ENCODE measurements at regions not wholly inside any gene's neighbourhood (a gene's known extent, or its start where the extent isn't known, plus 50 kb on each side); places are given as distances from the start of the nearest gene placed in this dataset.

DNA sequence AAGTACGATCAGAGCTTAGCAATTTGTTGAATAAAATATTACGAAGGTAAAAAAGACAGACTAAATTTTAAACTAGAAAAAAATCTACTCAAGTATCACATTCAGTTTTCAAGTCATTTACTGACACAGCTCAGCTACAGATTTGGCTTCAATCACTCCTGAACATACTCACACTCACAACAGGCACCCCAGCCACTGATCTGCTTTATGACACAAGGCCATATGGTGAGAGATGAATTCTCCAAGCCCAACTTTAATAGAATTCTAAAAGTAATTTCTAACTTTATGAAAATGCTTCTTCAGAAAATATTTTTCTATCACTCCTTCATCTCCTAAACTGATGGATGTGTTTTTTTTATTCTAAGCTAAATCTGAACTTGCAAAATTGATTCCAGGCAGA, 337.1 kb downstream of the HHIPL2 start:
- H2BK120ac ChIP-seq (ENCODE audit: insufficient read depth, low read length, poor library complexity), result no peak overlapping the region
- H3K27ac ChIP-seq (ENCODE audit: low read depth, low read length), result no peak overlapping the region
- no peaks in the 10 kb centered on the region for H3K27me3 ChIP-seq (ENCODE audit: insufficient read depth, low read length)
- DNase-seq, result no peak
- no peak overlapping the region for H3K4ac ChIP-seq (ENCODE audit: low read depth, low read length)
- H3K4me1 ChIP-seq (ENCODE audit: control insufficient read depth in 1 of 2, insufficient read depth in 2 of 2, low read length in 2 of 2), result no peaks in the 10 kb centered on the region
- no peaks in the 10 kb centered on the region for H3K79me1 ChIP-seq (ENCODE audit: low read length)
- no peak overlapping the region for H4K12ac ChIP-seq (ENCODE audit: low read depth, low read length)
- no peak overlapping the region for H3K18ac ChIP-seq (ENCODE audit: low read length)
- no peak overlapping the region for H3K4me2 ChIP-seq (ENCODE audit: low read length)
- no peak overlapping the region for H2AFZ ChIP-seq (ENCODE audit: insufficient read depth, low read length, poor library complexity)
- no peak overlapping the region for H3K9ac ChIP-seq (ENCODE audit: low read length)
- no peak overlapping the region for H2AK5ac ChIP-seq (ENCODE audit: low read length)
- no peaks in the 10 kb centered on the region for H3K36me3 ChIP-seq (ENCODE audit: control insufficient read depth in 1 of 2, insufficient read depth in 2 of 2, low read length in 2 of 2)
- no peaks in the 10 kb centered on the region for H3K9me3 ChIP-seq (ENCODE audit: insufficient read depth, low read depth, low read length)
- no peak overlapping the region for H4K91ac ChIP-seq (ENCODE audit: low read depth, low read length)
- no peak overlapping the region for H2BK12ac ChIP-seq (ENCODE audit: low read length)
- H3K14ac ChIP-seq (ENCODE audit: low read length), result no peak overlapping the region
- H3K23ac ChIP-seq (ENCODE audit: low read length), result no peak overlapping the region
- H3K4me3 ChIP-seq (ENCODE audit: low read depth, low read length), result no peak overlapping the region
- H2BK5ac ChIP-seq (ENCODE audit: low read depth, low read length, poor library complexity), result no peak overlapping the region
- no CpG with 5 or more reads among the region's 2 CpGs for WGBS (ENCODE audit: extremely low coverage, insufficient coverage, insufficient read length)
- no peak overlapping the region for H4K8ac ChIP-seq (ENCODE audit: low read depth, low read length)
- no peaks in the 10 kb centered on the region for H3K79me2 ChIP-seq (ENCODE audit: control insufficient read depth, insufficient read depth, low read length, poor library complexity)

DNA sequence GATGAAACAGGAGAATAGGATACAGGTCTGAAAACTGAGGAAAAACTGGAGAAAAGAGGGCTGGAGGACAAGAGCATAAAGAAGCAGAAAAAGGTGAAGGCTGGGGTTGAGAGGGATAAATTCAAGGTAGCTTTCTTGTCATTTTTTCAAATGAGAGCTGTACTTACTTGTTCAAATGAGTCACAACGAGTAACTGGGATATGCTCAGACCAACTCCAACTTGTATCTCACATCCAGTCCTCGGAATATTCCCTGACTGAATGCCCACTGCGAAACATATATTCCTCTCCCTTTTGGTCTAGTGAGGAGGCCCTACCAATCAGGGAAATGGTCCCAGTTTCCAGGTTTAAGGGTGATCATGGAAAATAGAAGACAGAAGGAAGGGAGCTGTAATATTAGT, 343.4 kb downstream of the HHIPL2 start:
- H3K79me1 ChIP-seq (ENCODE audit: low read length), result no peaks in the 10 kb centered on the region
- no peak overlapping the region for H4K12ac ChIP-seq (ENCODE audit: low read depth, low read length)
- H3K4ac ChIP-seq (ENCODE audit: low read depth, low read length), result no peak overlapping the region
- no peak overlapping the region for H3K23ac ChIP-seq (ENCODE audit: low read length)
- no peak overlapping the region for H3K4me3 ChIP-seq (ENCODE audit: low read depth, low read length)
- no peaks in the 10 kb centered on the region for H3K9me3 ChIP-seq (ENCODE audit: insufficient read depth, low read depth, low read length)
- no peak for DNase-seq
- H3K9ac ChIP-seq (ENCODE audit: low read length), result no peak overlapping the region
- no peak overlapping the region for H2BK120ac ChIP-seq (ENCODE audit: insufficient read depth, low read length, poor library complexity)
- H3K27me3 ChIP-seq (ENCODE audit: insufficient read depth, low read length), result no peaks in the 10 kb centered on the region
- no peaks in the 10 kb centered on the region for H3K79me2 ChIP-seq (ENCODE audit: control insufficient read depth, insufficient read depth, low read length, poor library complexity)
- no peak overlapping the region for H2AK5ac ChIP-seq (ENCODE audit: low read length)
- no peak overlapping the region for H3K27ac ChIP-seq (ENCODE audit: low read depth, low read length)
- H3K4me1 ChIP-seq (ENCODE audit: control insufficient read depth in 1 of 2, insufficient read depth in 2 of 2, low read length in 2 of 2), result no peaks in the 10 kb centered on the region
- H3K18ac ChIP-seq (ENCODE audit: low read length), result no peak overlapping the region
- no peak overlapping the region for H2AFZ ChIP-seq (ENCODE audit: insufficient read depth, low read length, poor library complexity)
- no CpG with 5 or more reads among the region's 3 CpGs for WGBS (ENCODE audit: extremely low coverage, insufficient coverage, insufficient read length)
- H3K14ac ChIP-seq (ENCODE audit: low read length), result no peak overlapping the region
- H2BK12ac ChIP-seq (ENCODE audit: low read length), result no peak overlapping the region
- no peak overlapping the region for H4K91ac ChIP-seq (ENCODE audit: low read depth, low read length)
- no peak overlapping the region for H2BK5ac ChIP-seq (ENCODE audit: low read depth, low read length, poor library complexity)
- no peaks in the 10 kb centered on the region for H3K36me3 ChIP-seq (ENCODE audit: control insufficient read depth in 1 of 2, insufficient read depth in 2 of 2, low read length in 2 of 2)
- H3K4me2 ChIP-seq (ENCODE audit: low read length), result no peak overlapping the region
- no peak overlapping the region for H4K8ac ChIP-seq (ENCODE audit: low read depth, low read length)

DNA sequence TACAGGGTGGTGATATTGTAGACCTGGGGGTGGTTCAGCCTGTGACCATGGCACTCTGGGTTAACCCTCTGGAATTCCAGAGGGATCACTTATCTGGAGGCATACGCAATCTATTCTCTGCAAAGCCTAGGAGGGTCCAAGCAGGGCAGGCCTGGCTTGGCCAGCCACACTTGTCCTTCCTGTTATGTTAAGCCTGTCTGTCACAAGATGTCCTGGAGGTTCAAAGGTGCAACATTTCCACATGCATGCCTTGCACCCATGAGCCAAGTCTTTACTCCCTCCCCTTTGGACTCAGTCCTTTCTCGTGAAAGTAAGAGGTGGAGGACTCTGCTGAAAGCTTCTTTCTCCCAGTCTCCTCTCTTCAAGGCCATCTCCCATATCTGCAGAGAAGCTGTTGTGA, 345.1 kb downstream of the HHIPL2 start:
- Histone ChIP-seq H3K4me3 (ENCODE audit: low read depth, low read length) (no peak overlapping the region), H3K9ac (ENCODE audit: low read length) (no peak overlapping the region), H3K79me1 (ENCODE audit: low read length) (no peaks in the 10 kb centered on the region), H3K4ac (ENCODE audit: low read depth, low read length) (no peak overlapping the region), H3K23ac (ENCODE audit: low read length) (no peak overlapping the region), H3K79me2 (ENCODE audit: control insufficient read depth, insufficient read depth, low read length, poor library complexity) (no peaks in the 10 kb centered on the region), H2AK5ac (ENCODE audit: low read length) (no peak overlapping the region), H2BK5ac (ENCODE audit: low read depth, low read length, poor library complexity) (no peak overlapping the region), H4K8ac (ENCODE audit: low read depth, low read length) (no peak overlapping the region), H2AFZ (ENCODE audit: insufficient read depth, low read length, poor library complexity) (no peak overlapping the region), H3K4me2 (ENCODE audit: low read length) (no peak overlapping the region), H4K12ac (ENCODE audit: low read depth, low read length) (no peak overlapping the region), H3K14ac (ENCODE audit: low read length) (no peak overlapping the region), H4K91ac (ENCODE audit: low read depth, low read length) (no peak overlapping the region), H3K18ac (ENCODE audit: low read length) (no peak overlapping the region), H3K9me3 (ENCODE audit: insufficient read depth, low read depth, low read length) (no peaks in the 10 kb centered on the region), H3K4me1 (ENCODE audit: control insufficient read depth in 1 of 2, insufficient read depth in 2 of 2, low read length in 2 of 2) (no peaks in the 10 kb centered on the region), H3K36me3 (ENCODE audit: control insufficient read depth in 1 of 2, insufficient read depth in 2 of 2, low read length in 2 of 2) (no peaks in the 10 kb centered on the region), H3K27me3 (ENCODE audit: insufficient read depth, low read length) (no peaks in the 10 kb centered on the region), H2BK120ac (ENCODE audit: insufficient read depth, low read length, poor library complexity) (no peak overlapping the region), H3K27ac (ENCODE audit: low read depth, low read length) (no peak overlapping the region), H2BK12ac (ENCODE audit: low read length) (no peak overlapping the region)
- WGBS (ENCODE audit: extremely low coverage, insufficient coverage, insufficient read length), result no CpG with 5 or more reads among the region's 2 CpGs
- no peak for DNase-seq

DNA sequence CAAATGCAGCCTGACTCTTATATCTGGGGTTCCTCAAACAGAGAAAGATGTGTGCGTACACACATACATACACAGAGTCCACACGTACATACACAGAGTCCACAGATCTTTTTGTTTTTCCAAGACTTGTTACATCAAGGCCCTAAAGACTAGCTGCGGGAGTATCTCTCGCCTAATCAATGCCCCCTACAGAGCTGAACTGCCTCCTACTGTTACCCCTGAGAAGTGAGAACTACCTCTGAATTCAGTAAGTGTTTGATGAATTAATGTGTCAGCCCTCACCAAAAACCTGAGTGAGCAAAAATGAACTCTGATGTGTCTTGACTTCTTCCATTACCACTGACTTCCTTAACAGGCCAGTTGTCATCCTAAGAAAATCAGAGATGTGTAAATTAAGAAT, 351.2 kb downstream of the HHIPL2 start:
- no peak overlapping the region for H2AK5ac ChIP-seq (ENCODE audit: low read length)
- no peaks in the 10 kb centered on the region for H3K79me2 ChIP-seq (ENCODE audit: control insufficient read depth, insufficient read depth, low read length, poor library complexity)
- no peak overlapping the region for H3K9ac ChIP-seq (ENCODE audit: low read length)
- no peak overlapping the region for H3K18ac ChIP-seq (ENCODE audit: low read length)
- H3K4me1 ChIP-seq (ENCODE audit: control insufficient read depth in 1 of 2, insufficient read depth in 2 of 2, low read length in 2 of 2), result no peaks in the 10 kb centered on the region
- H2BK12ac ChIP-seq (ENCODE audit: low read length), result no peak overlapping the region
- H3K27me3 ChIP-seq (ENCODE audit: insufficient read depth, low read length), result no peaks in the 10 kb centered on the region
- no peak overlapping the region for H2AFZ ChIP-seq (ENCODE audit: insufficient read depth, low read length, poor library complexity)
- H3K14ac ChIP-seq (ENCODE audit: low read length), result no peak overlapping the region
- no peak for DNase-seq
- no peak overlapping the region for H3K4me3 ChIP-seq (ENCODE audit: low read depth, low read length)
- no CpG with 5 or more reads among the region's 4 CpGs for WGBS (ENCODE audit: extremely low coverage, insufficient coverage, insufficient read length)
- H3K4ac ChIP-seq (ENCODE audit: low read depth, low read length), result no peak overlapping the region
- no peak overlapping the region for H4K12ac ChIP-seq (ENCODE audit: low read depth, low read length)
- no peak overlapping the region for H2BK5ac ChIP-seq (ENCODE audit: low read depth, low read length, poor library complexity)
- no peaks in the 10 kb centered on the region for H3K36me3 ChIP-seq (ENCODE audit: control insufficient read depth in 1 of 2, insufficient read depth in 2 of 2, low read length in 2 of 2)
- H4K91ac ChIP-seq (ENCODE audit: low read depth, low read length), result no peak overlapping the region
- H3K4me2 ChIP-seq (ENCODE audit: low read length), result no peak overlapping the region
- no peak overlapping the region for H3K23ac ChIP-seq (ENCODE audit: low read length)
- no peaks in the 10 kb centered on the region for H3K79me1 ChIP-seq (ENCODE audit: low read length)
- no peak overlapping the region for H3K27ac ChIP-seq (ENCODE audit: low read depth, low read length)
- no peaks in the 10 kb centered on the region for H3K9me3 ChIP-seq (ENCODE audit: insufficient read depth, low read depth, low read length)
- H4K8ac ChIP-seq (ENCODE audit: low read depth, low read length), result no peak overlapping the region
- H2BK120ac ChIP-seq (ENCODE audit: insufficient read depth, low read length, poor library complexity), result no peak overlapping the region

DNA sequence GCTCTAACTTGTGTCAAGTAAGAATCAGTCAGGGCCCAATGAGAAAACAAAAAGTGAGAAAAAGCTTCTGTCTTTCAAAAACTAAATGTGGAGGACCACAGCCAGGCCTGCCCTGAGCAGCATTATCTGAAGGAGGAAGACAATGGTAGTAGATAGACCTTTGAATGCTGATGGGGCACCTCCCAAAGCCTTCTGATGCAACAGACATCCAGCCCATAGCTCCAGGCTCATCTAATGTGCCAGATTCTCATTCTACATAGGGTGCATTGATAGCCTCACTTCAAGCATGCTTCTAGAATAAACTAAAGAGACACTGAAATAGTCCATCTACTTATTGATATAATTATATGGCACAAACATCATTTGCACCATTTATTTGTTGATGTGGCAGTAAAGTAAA, 351.6 kb downstream of the HHIPL2 start:
- no peak overlapping the region for H2BK12ac ChIP-seq (ENCODE audit: low read length)
- no peak overlapping the region for H4K91ac ChIP-seq (ENCODE audit: low read depth, low read length)
- no peaks in the 10 kb centered on the region for H3K4me1 ChIP-seq (ENCODE audit: control insufficient read depth in 1 of 2, insufficient read depth in 2 of 2, low read length in 2 of 2)
- no peak overlapping the region for H4K12ac ChIP-seq (ENCODE audit: low read depth, low read length)
- H2BK5ac ChIP-seq (ENCODE audit: low read depth, low read length, poor library complexity), result no peak overlapping the region
- DNase-seq, result no peak
- H4K8ac ChIP-seq (ENCODE audit: low read depth, low read length), result no peak overlapping the region
- no peak overlapping the region for H3K23ac ChIP-seq (ENCODE audit: low read length)
- H3K4me2 ChIP-seq (ENCODE audit: low read length), result no peak overlapping the region
- no peak overlapping the region for H3K18ac ChIP-seq (ENCODE audit: low read length)
- no peak overlapping the region for H3K9ac ChIP-seq (ENCODE audit: low read length)
- no peaks in the 10 kb centered on the region for H3K79me1 ChIP-seq (ENCODE audit: low read length)
- no peak overlapping the region for H3K4me3 ChIP-seq (ENCODE audit: low read depth, low read length)
- H3K27me3 ChIP-seq (ENCODE audit: insufficient read depth, low read length), result no peaks in the 10 kb centered on the region
- H3K4ac ChIP-seq (ENCODE audit: low read depth, low read length), result no peak overlapping the region
- H2BK120ac ChIP-seq (ENCODE audit: insufficient read depth, low read length, poor library complexity), result no peak overlapping the region
- no peaks in the 10 kb centered on the region for H3K36me3 ChIP-seq (ENCODE audit: control insufficient read depth in 1 of 2, insufficient read depth in 2 of 2, low read length in 2 of 2)
- H3K14ac ChIP-seq (ENCODE audit: low read length), result no peak overlapping the region
- H3K9me3 ChIP-seq (ENCODE audit: insufficient read depth, low read depth, low read length), result no peaks in the 10 kb centered on the region
- no peak overlapping the region for H2AK5ac ChIP-seq (ENCODE audit: low read length)
- no peak overlapping the region for H3K27ac ChIP-seq (ENCODE audit: low read depth, low read length)
- H2AFZ ChIP-seq (ENCODE audit: insufficient read depth, low read length, poor library complexity), result no peak overlapping the region
- no peaks in the 10 kb centered on the region for H3K79me2 ChIP-seq (ENCODE audit: control insufficient read depth, insufficient read depth, low read length, poor library complexity)
